BLaER1 (cell line): ENCODE measurements at regions not wholly inside any gene's neighbourhood (a gene's known extent, or its start where the extent isn't known, plus 50 kb on each side); places are given as distances from the start of the nearest gene placed in this dataset.
"Not testable (repeated sequence)": the region's sequence is repeated elsewhere in the genome, so short reads cannot be mapped to it uniquely, and the experiment has no call there.

Experiments
- H3K27ac ChIP-seq: shearing (Covaris generic); formaldehyde crosslinking; 2 replicates; pipeline ENCODE4 v1.8.1; 2022
- H3K27me3 ChIP-seq: shearing (Covaris generic); formaldehyde crosslinking; 2 replicates; pipeline ENCODE4 v1.8.1; 2022
- H3K36me3 ChIP-seq: shearing (Covaris generic); formaldehyde crosslinking; 2 replicates; pipeline ENCODE4 v1.8.1; 2022
- H3K4me1 ChIP-seq: shearing (Covaris generic); formaldehyde crosslinking; 2 replicates; pipeline ENCODE4 v1.8.1; 2022
- H3K4me2 ChIP-seq: shearing (Covaris generic); formaldehyde crosslinking; 2 replicates; pipeline ENCODE4 v1.8.1; 2022
- H3K4me3 ChIP-seq: shearing (Covaris generic); formaldehyde crosslinking; 2 replicates; pipeline ENCODE4 v1.8.1; 2022
- H3K9ac ChIP-seq: shearing (Covaris generic); formaldehyde crosslinking; 2 replicates; pipeline ENCODE4 v1.8.1; 2022
- H3K9me3 ChIP-seq: shearing (Covaris generic); formaldehyde crosslinking; 2 replicates; pipeline ENCODE4 v1.8.1; 2022
- H4K20me1 ChIP-seq: shearing (Covaris generic); formaldehyde crosslinking; 2 replicates; pipeline ENCODE4 v1.8.1; 2022
- Cebpa-rat ChIP-seq: shearing (Covaris generic); IDR thresholded peaks from 2 replicates; pipeline ENCODE4 v1.8.1; 2022

DNA sequence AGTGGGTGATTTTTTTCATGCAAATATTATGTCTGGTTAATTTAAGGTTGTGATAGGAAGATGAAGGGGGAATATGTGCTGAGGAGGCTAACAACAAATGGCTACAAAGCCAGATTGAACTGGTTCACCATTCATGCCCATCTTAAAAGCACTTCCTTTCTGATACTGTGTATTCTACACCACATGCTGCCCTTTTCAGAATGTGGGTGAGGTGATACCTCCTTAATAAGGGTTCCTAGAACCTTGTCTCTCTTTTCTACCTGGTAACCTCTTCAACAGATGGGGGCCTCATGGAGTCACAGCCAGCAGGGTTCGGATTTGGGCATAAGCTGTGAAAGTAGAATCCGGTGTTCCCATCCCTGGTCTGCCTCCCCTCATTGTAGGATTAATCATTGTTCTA lies 1064.0 kb upstream of the SEMA6A start:
- H3K9ac ChIP-seq, result no peak overlapping the region
- H3K9me3 ChIP-seq, result no peaks in the 10 kb centered on the region
- no peak overlapping the region for H3K27ac ChIP-seq
- no peaks in the 10 kb centered on the region for H4K20me1 ChIP-seq
- H3K36me3 ChIP-seq, result no peaks in the 10 kb centered on the region
- H3K4me1 ChIP-seq, result no peaks in the 10 kb centered on the region
- H3K4me3 ChIP-seq, result no peak overlapping the region
- H3K4me2 ChIP-seq, result no peak overlapping the region
- H3K27me3 ChIP-seq, result no peaks in the 10 kb centered on the region
- no peak for TF ChIP-seq Cebpa-rat

GRCh38 chr5:117633093-117633492 lies 1058.5 kb upstream of the SEMA6A start:
- Histone ChIP-seq H3K9ac (no peak overlapping the region), H3K36me3 (no peaks in the 10 kb centered on the region), H3K4me3 (no peak overlapping the region), H4K20me1 (no peaks in the 10 kb centered on the region), H3K9me3 (peaks cover 11% of the 10 kb centered on the region), H3K27ac (no peak overlapping the region), H3K4me2 (no peak overlapping the region), H3K27me3 (no peaks in the 10 kb centered on the region), H3K4me1 (no peaks in the 10 kb centered on the region)
- no peak for TF ChIP-seq Cebpa-rat

DNA sequence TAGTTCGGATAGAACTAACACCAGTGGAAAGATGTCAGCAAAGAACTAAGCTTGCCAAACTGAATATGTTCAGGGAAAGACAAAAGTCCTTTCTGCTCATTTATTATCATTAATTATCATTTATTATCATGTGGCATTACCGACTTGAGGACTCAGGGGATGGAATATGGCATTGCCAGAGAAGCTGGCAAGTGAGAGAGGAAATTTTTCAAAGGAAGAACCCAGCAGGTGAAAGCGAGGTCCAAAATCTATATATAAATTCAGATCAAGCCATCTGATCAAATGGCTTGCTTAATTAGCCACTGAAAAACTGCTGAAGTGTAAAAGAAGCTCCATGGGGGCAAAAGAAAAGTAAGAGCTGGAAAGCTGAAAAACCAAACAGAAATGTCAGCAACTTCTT lies 1049.6 kb upstream of the SEMA6A start:
- Histone ChIP-seq H3K36me3 (no peaks in the 10 kb centered on the region), H3K4me2 (no peak overlapping the region), H3K4me3 (no peak overlapping the region), H3K4me1 (no peaks in the 10 kb centered on the region), H3K27me3 (no peaks in the 10 kb centered on the region), H4K20me1 (no peaks in the 10 kb centered on the region), H3K9me3 (no peaks in the 10 kb centered on the region), H3K9ac (no peak overlapping the region), H3K27ac (no peak overlapping the region)
- no peak for TF ChIP-seq Cebpa-rat

DNA sequence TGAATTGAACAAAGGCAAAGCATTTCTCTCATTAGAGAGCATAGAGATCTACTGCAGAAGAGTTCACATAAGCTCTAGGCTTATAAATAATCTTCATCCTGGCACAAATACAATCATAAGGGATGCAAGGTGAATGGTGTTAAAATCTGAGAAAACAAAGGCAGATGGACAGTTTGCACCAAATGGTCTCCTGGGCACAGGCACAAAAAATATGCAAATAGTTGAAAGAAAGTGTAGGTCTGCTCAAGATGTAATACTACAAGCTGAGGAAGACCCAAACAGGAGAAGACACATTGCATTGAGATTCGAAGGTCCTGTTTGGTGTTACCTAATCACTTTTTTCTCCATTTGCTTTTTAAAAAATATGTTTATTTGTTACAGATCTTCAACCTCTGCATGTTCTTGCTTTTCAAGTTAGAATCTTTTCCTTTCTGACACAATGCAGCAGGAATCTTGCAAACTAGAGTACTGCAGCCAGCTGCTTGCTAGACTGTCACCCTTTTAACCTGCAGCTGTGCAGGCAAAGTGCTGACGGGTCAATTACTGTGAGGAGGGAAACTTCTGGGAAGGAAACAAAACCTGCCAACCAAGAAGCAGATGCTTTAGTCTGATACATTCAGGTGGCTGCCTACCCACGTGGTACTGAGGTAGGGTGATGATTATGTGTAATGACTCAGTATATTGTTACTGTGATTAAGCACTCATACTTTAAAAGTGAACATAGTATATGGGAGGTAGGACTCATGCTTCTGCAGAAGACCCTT lies 1048.6 kb upstream of the SEMA6A start:
- no peak for TF ChIP-seq Cebpa-rat
- Histone ChIP-seq H3K9ac (no peak overlapping the region), H4K20me1 (no peaks in the 10 kb centered on the region), H3K4me1 (no peaks in the 10 kb centered on the region), H3K27me3 (no peaks in the 10 kb centered on the region), H3K27ac (no peak overlapping the region), H3K9me3 (no peaks in the 10 kb centered on the region), H3K36me3 (no peaks in the 10 kb centered on the region), H3K4me2 (no peak overlapping the region), H3K4me3 (no peak overlapping the region)

DNA sequence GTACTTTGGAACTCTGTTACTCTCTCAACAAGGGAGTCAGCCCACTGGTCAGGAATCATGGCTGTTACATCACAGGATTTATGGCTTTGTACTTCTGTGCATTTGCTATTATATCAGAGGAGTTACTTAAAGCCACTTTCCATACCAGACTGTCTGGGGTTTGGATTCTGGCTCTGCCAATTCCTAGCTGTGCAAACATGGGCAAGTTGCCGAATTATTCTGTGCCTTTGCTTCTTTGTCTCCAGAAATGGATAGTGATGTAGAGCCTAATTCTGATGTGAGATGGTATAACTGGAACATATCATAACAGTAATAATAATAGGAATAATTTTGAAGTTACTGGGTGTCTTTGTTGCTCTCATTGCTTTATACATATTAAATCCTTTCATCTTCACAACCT lies 1047.3 kb upstream of the SEMA6A start:
- no peaks in the 10 kb centered on the region for H3K4me1 ChIP-seq
- H3K4me2 ChIP-seq, result no peak overlapping the region
- no peak for TF ChIP-seq Cebpa-rat
- no peak overlapping the region for H3K4me3 ChIP-seq
- H3K9me3 ChIP-seq, result no peaks in the 10 kb centered on the region
- H3K36me3 ChIP-seq, result no peaks in the 10 kb centered on the region
- H3K9ac ChIP-seq, result no peak overlapping the region
- H3K27ac ChIP-seq, result no peak overlapping the region
- no peaks in the 10 kb centered on the region for H3K27me3 ChIP-seq
- H4K20me1 ChIP-seq, result no peaks in the 10 kb centered on the region

DNA sequence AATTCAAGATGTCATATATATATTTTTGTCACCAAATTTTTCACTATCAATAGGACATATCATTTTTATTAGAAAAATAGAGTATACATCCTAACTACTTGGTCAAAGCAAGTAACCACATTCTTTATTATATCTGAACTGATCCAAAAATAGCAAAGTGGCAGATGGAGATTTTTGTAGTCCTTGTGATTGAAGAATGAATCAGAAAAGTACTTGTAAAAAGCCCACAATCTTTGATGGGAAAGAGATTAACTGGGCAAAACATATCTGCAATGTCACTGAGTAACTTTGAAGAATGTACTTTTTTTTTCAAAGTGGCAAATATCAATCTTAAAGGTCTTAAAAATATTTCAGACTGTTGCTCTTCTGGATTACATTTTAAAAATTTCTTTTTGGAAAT lies 1040.6 kb upstream of the SEMA6A start:
- H3K4me3 ChIP-seq, result no peak overlapping the region
- H3K36me3 ChIP-seq, result no peaks in the 10 kb centered on the region
- no peak overlapping the region for H3K4me2 ChIP-seq
- H4K20me1 ChIP-seq, result no peaks in the 10 kb centered on the region
- no peaks in the 10 kb centered on the region for H3K4me1 ChIP-seq
- H3K27ac ChIP-seq, result no peak overlapping the region
- H3K27me3 ChIP-seq, result no peaks in the 10 kb centered on the region
- no peaks in the 10 kb centered on the region for H3K9me3 ChIP-seq
- no peak for TF ChIP-seq Cebpa-rat
- no peak overlapping the region for H3K9ac ChIP-seq

GRCh38 chr5:117614408-117614807 lies 1039.8 kb upstream of the SEMA6A start:
- H3K36me3 ChIP-seq, result no peaks in the 10 kb centered on the region
- no peaks in the 10 kb centered on the region for H3K9me3 ChIP-seq
- no peaks in the 10 kb centered on the region for H3K27me3 ChIP-seq
- no peak overlapping the region for H3K4me3 ChIP-seq
- no peak for TF ChIP-seq Cebpa-rat
- no peaks in the 10 kb centered on the region for H4K20me1 ChIP-seq
- H3K9ac ChIP-seq, result no peak overlapping the region
- H3K4me1 ChIP-seq, result no peaks in the 10 kb centered on the region
- H3K27ac ChIP-seq, result no peak overlapping the region
- H3K4me2 ChIP-seq, result no peak overlapping the region

GRCh38 chr5:117604845-117605244 lies 1030.2 kb upstream of the SEMA6A start:
- no peaks in the 10 kb centered on the region for H3K27me3 ChIP-seq

GRCh38 chr5:117599811-117600210 lies 1025.2 kb upstream of the SEMA6A start:
- not testable (repeated sequence) for H3K9ac ChIP-seq, H3K4me1 ChIP-seq, H4K20me1 ChIP-seq, H3K4me2 ChIP-seq, H3K27ac ChIP-seq, H3K9me3 ChIP-seq, H3K27me3 ChIP-seq, H3K4me3 ChIP-seq, H3K36me3 ChIP-seq

More at GRCh38 chr5:117604845-117605244, 1030.2 kb upstream of the SEMA6A start:
- no peak for TF ChIP-seq Cebpa-rat
- Histone ChIP-seq H3K9me3 (no peaks in the 10 kb centered on the region), H3K36me3 (no peaks in the 10 kb centered on the region), H3K9ac (no peak overlapping the region), H4K20me1 (no peaks in the 10 kb centered on the region), H3K27ac (no peak overlapping the region), H3K4me1 (no peaks in the 10 kb centered on the region), H3K4me3 (no peak overlapping the region), H3K4me2 (no peak overlapping the region)

DNA sequence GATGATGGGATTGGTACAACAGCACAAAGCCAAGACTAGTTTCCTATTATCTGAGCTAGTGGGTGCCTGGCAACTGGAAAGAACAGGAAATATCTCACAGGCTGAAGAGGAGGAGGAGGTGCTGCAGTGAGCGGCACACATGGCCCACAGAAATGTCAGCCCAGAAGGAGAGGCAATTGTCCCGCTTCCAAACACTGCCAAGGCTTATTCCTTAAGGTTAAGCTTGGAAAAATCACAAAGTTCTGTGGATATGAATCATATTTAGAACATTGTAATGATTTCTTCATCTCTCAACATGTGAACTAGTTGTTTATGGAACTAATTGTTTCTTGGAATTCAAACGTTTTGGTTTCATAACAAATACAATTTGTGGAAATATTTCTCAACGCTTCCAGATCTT lies 1019.5 kb upstream of the SEMA6A start:
- no peak overlapping the region for H3K9ac ChIP-seq
- H3K4me1 ChIP-seq, result no peaks in the 10 kb centered on the region
- H3K36me3 ChIP-seq, result no peaks in the 10 kb centered on the region
- H3K27ac ChIP-seq, result no peak overlapping the region
- H3K4me2 ChIP-seq, result no peak overlapping the region
- H3K4me3 ChIP-seq, result no peak overlapping the region
- H3K27me3 ChIP-seq, result no peaks in the 10 kb centered on the region
- H3K9me3 ChIP-seq, result no peaks in the 10 kb centered on the region
- H4K20me1 ChIP-seq, result no peaks in the 10 kb centered on the region
- TF ChIP-seq Cebpa-rat, result no peak

DNA sequence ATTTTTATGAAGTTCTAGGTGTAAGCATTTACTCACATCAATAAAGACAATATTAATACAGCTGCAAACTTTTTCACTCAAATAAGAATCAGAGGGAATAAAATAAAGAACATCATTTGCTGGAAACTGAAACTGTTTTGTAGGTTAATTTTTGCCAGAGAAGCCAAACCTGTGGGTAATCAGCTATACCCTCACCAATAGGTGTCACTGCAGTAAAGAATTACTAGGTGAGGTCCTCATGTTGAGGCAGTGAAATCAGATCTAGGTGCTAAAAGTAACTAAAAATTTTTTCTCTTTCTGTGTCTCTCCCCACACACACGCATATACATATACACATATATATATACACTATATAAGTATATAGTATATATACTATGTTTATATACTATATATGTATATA lies 1016.3 kb upstream of the SEMA6A start:
- TF ChIP-seq Cebpa-rat, result no peak
- H3K4me2 ChIP-seq, result no peak overlapping the region

More for the DNA sequence above, 1016.3 kb upstream of the SEMA6A start:
- no peak overlapping the region for H3K4me3 ChIP-seq
- H3K27me3 ChIP-seq, result no peaks in the 10 kb centered on the region
- no peaks in the 10 kb centered on the region for H4K20me1 ChIP-seq
- H3K27ac ChIP-seq, result no peak overlapping the region
- H3K9me3 ChIP-seq, result no peaks in the 10 kb centered on the region
- no peak overlapping the region for H3K9ac ChIP-seq
- no peaks in the 10 kb centered on the region for H3K4me1 ChIP-seq
- no peaks in the 10 kb centered on the region for H3K36me3 ChIP-seq
